Adrenal gland (tissue), 9 donors: ENCODE measurements at regions not wholly inside any gene's neighbourhood (a gene's known extent, or its start where the extent isn't known, plus 50 kb on each side); places are given as distances from the start of the nearest gene placed in this dataset.

Experiments
- DNase-seq, 7 donors: peaks; one replicate each; pipeline ENCODE4 v3.0.0-alpha.2; 2019 to 2020
- H3K27ac ChIP-seq, 5 donors: fragments of 200-600 bp; sonication (generic) in 4 of 5; 1 replicate in 3 of 5; 2 replicates in 2 of 5; pipeline versions ENCODE4 v1.5.1 to v1.8.0; 2016 to 2020; ENCODE audit warnings: mild to moderate bottlenecking in 1 of 5
- H3K27me3 ChIP-seq: fragments of 200-600 bp; 2 replicates; pipeline ENCODE4 v1.8.0; 2021
- H3K36me3 ChIP-seq, 2 donors: fragments of 200-600 bp; replicated peaks in 1 of 2; 1 replicate in 1 of 2; 2 replicates in 1 of 2; pipeline versions ENCODE4 v1.5.1 to v1.8.0; 2018 to 2022
- H3K4me1 ChIP-seq, 2 donors: fragments of 200-600 bp; replicated peaks in 1 of 2; 1 replicate in 1 of 2; 2 replicates in 1 of 2; pipeline versions ENCODE4 v1.5.1 to v1.8.0; 2018 to 2021
- H3K4me3 ChIP-seq, 4 donors: fragments of 200-600 bp; sonication (generic) in 3 of 4; one replicate each; pipeline ENCODE4 v1.5.1; 2016 to 2018
- H3K9me3 ChIP-seq, 3 donors: fragments of 200-600 bp; sonication (generic) in 1 of 3; replicated peaks in 1 of 3; 1 replicate in 2 of 3; 2 replicates in 1 of 3; pipeline versions ENCODE4 v1.5.1 to v1.8.0; 2016 to 2021
- POLR2A ChIP-seq, 2 donors: fragments of 450-650 bp; IDR thresholded peaks; one replicate each; pipeline ENCODE4 v1.6.1; 2017; ENCODE audit warnings: antibody characterized with exemption in 2 of 2, mild to moderate bottlenecking in 2 of 2, moderate library complexity in 1 of 2
- WGBS, 4 donors: extraction: QIAGEN DNeasy Blood & Tissue Kit in 2 of 4; methylation state at CpG; one replicate each; pipeline versions ENCODE4 v1.1.5 to v1.1.7; 2013 to 2017; 5-methylcytosine and 5-hydroxymethylcytosine counted together
- intact Hi-C, 2 donors: fragments of 100-400 bp; cut with DNase I; formaldehyde crosslinking; loops; one replicate each; pipeline versions ENCODE4 v1.14.1 to v1.15.0; 2022 to 2023
- TF ChIP-seq, protein P1 (sequence below), 6 experiments: fragments of 450-650 bp in 4 of 6; fragments of 200-600 bp in 2 of 6; sonication (generic) in 1 of 6; IDR thresholded peaks; 1 replicate in 5 of 6; 2 replicates in 1 of 6; pipeline versions ENCODE4 v1.5.1 to v1.8.0; 2016 to 2021; ENCODE audit warnings: antibody characterized with exemption in 6 of 6, mild to moderate bottlenecking in 2 of 6, moderate library complexity in 1 of 6
- donor health status: healthy with polysubstance abuse.
- donor health status: Bipolar disorder and iron deficiency.
- donor health status: DM: yes; HTN: yes; CAD: no.
- donor health status: DM: no; HTN: no; CAD: no.
- donor health status: DM: no; HTN: no; CAD: no.

- no peak overlapping the region for H3K27ac ChIP-seq
- no peaks in the 10 kb centered on the region for H3K9me3 ChIP-seq
- H3K27me3 ChIP-seq = no peaks in the 10 kb centered on the region
- peak in 1 of 7 donors; percentile 26 for DNase-seq
- intact Hi-C loops = no loop called here
- H3K4me1 ChIP-seq = peaks cover 0 to 9% of the 10 kb centered on the region in 2 donors
- H3K36me3 ChIP-seq = no peaks in the 10 kb centered on the region
- whole genome bisulfite sequencing, 4 donors = 62 to 73% (median 71%) methylated on average over 11 to 14 of the region's 14 CpGs
- no peak for TF ChIP-seq POLR2A (IDR thresholded peaks at IDR 0.05)
- TF ChIP-seq, protein P1, sequence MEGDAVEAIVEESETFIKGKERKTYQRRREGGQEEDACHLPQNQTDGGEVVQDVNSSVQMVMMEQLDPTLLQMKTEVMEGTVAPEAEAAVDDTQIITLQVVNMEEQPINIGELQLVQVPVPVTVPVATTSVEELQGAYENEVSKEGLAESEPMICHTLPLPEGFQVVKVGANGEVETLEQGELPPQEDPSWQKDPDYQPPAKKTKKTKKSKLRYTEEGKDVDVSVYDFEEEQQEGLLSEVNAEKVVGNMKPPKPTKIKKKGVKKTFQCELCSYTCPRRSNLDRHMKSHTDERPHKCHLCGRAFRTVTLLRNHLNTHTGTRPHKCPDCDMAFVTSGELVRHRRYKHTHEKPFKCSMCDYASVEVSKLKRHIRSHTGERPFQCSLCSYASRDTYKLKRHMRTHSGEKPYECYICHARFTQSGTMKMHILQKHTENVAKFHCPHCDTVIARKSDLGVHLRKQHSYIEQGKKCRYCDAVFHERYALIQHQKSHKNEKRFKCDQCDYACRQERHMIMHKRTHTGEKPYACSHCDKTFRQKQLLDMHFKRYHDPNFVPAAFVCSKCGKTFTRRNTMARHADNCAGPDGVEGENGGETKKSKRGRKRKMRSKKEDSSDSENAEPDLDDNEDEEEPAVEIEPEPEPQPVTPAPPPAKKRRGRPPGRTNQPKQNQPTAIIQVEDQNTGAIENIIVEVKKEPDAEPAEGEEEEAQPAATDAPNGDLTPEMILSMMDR (IDR thresholded peaks at IDR 0.05) = no peak
- H3K4me3 ChIP-seq = no peak overlapping the region
Measured at GRCh38 chr17:77862890-77863813, 95.4 kb upstream of the TNRC6C start.

DNA sequence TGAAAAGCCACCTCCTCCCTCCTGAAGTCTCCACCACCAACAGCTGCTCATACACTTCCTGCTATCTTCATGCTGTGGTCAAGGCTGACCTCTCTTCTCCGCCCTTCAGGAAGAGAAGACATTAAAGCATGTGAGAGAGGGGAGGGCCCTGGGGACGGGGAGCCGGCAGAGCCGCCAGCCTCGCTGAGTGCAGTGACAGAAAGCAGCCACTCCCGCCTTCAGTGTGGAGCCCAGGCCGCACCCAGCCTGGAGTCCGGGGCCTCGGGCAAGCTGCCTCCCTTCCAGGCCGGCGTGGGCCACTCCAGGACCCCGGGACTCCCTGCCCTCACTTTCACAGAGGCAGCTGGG, 94.7 kb upstream of the TNRC6C start:
- DNase-seq = peak in 1 of 7 donors; percentile 41
- intact Hi-C loops = no loop called here

DNA sequence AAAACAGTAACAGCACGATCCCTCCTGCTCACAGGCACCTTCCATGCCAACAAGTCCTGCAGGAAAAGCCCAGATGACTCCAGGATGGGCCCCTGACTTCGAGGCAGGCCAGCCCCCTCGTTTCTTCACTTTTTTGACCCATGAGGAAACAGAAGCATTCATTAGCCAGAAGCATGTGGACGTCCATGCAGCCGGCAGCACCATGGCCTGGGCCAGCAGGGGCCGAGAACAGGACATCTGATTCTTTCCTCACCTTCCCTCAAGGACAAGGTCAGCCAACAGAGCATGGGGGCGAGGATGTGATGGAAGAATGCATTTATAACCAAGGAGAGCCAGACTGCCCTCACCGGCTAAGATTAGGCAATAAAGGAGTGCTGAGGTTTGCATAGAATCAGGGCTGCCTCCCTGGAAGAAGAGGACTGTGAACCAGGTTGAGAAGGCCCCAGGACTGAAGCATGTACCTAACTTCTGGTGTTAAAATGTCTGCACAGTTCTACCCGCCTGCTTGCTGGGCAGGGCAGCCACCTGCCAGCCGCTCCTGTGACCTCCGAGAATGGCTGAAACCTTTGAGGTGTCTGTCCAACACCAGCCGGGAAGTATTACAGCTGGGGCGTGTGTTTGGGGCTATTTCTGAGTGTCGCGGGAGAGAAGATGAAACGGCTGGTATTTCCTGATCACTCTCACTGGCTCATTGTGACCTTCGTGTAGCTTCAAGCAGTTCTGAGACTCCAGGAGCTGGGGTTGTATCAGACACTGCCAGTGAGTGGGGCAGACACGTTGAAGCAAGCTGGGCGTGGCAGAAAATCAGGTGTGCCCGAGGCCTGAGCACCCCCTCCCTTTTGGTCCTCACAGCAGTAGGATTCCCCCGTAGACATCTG, 94.0 kb upstream of the TNRC6C start:
- TF ChIP-seq, protein P1 (IDR thresholded peaks at IDR 0.05) = no peak
- TF ChIP-seq POLR2A (IDR thresholded peaks at IDR 0.05) = no peak
- H3K27me3 ChIP-seq = no peaks in the 10 kb centered on the region
- no peaks in the 10 kb centered on the region for H3K9me3 ChIP-seq
- peaks cover 0 to 9% of the 10 kb centered on the region in 2 donors for H3K4me1 ChIP-seq
- H3K27ac ChIP-seq = peak overlapping the region in 1 of 5 donors; percentile 32
- no peak overlapping the region for H3K4me3 ChIP-seq
- 51 to 55% (median 54%) methylated on average over 18 to 21 of the region's 21 CpGs for WGBS, 4 donors
- no peak for DNase-seq
- intact Hi-C loops = no loop called here
- H3K36me3 ChIP-seq = no peaks in the 10 kb centered on the region

More for the DNA sequence above, 94.7 kb upstream of the TNRC6C start:
- H3K9me3 ChIP-seq = no peaks in the 10 kb centered on the region
- no peaks in the 10 kb centered on the region for H3K27me3 ChIP-seq
- peaks cover 0 to 9% of the 10 kb centered on the region in 2 donors for H3K4me1 ChIP-seq
- no peaks in the 10 kb centered on the region for H3K36me3 ChIP-seq
- WGBS, 4 donors = 21 to 35% (median 28%) methylated on average over 5 to 12 of the region's 12 CpGs
- H3K4me3 ChIP-seq = no peak overlapping the region
- peak overlapping the region in 1 of 5 donors; percentile 32 for H3K27ac ChIP-seq
- no peak for TF ChIP-seq POLR2A (IDR thresholded peaks at IDR 0.05)
- TF ChIP-seq, protein P1 (IDR thresholded peaks at IDR 0.05) = no peak

DNA sequence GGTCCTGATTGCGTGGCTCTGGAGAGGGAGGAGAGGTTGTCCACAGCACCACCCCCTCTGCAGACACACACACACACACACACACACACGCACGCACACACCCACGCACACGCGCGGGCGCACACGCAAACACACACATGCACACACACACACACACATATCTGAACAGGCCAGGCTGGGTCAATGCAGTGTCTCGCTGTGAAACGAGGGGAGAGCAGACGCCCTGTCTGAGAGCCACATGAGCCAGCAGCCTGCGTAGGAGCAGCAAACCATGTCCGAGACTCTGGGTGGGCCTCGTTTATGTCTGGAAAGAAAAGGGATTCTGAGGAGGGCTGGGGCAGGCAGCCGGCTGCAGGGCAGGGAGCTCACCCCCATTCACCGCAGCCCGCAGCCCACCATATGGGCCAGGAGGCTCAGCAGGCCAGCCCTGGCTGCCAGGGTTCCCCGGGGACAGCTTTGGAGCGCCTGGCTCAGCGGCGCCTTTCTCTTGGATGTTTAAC, 93.3 kb upstream of the TNRC6C start:
- H3K27me3 ChIP-seq = no peaks in the 10 kb centered on the region
- 63 to 83% (median 75%) methylated on average over 9 to 22 of the region's 22 CpGs for WGBS, 4 donors
- H3K9me3 ChIP-seq = no peaks in the 10 kb centered on the region
- H3K4me3 ChIP-seq = no peak overlapping the region
- no peak for TF ChIP-seq POLR2A (IDR thresholded peaks at IDR 0.05)
- TF ChIP-seq, protein P1 (IDR thresholded peaks at IDR 0.05) = no peak
- no peak overlapping the region for H3K27ac ChIP-seq
- H3K4me1 ChIP-seq = peaks cover 0 to 9% of the 10 kb centered on the region in 2 donors
- no peaks in the 10 kb centered on the region for H3K36me3 ChIP-seq
- DNase-seq = no peak
- intact Hi-C loops = no loop called here
